Tibial artery (tissue), 4 donors: ENCODE measurements at regions not wholly inside any gene's neighbourhood (a gene's known extent, or its start where the extent isn't known, plus 50 kb on each side); places are given as distances from the start of the nearest gene placed in this dataset.

Experiments
- DNase-seq, 2 donors: peaks; one replicate each; pipeline ENCODE4 v3.0.0-alpha.2; 2019
- H3K27ac ChIP-seq, 2 donors: fragments of 200-600 bp; sonication (generic) in 1 of 2; 1 replicate in 1 of 2; 2 replicates in 1 of 2; pipeline ENCODE4 v1.5.1; 2018 to 2019; ENCODE audit warnings: mild to moderate bottlenecking in 1 of 2
- H3K27me3 ChIP-seq, 2 donors: fragments of 200-600 bp; sonication (generic) in 1 of 2; one replicate each; pipeline versions ENCODE4 v1.5.1 to v1.6.0; 2016 to 2019
- H3K36me3 ChIP-seq, 3 donors: fragments of 200-600 bp; sonication (generic) in 2 of 3; one replicate each; pipeline ENCODE4 v1.5.1; 2016 to 2019; ENCODE audit warnings: mild to moderate bottlenecking in 2 of 3
- H3K4me1 ChIP-seq, 4 donors: fragments of 200-600 bp; sonication (generic) in 2 of 4; 1 replicate in 3 of 4; 2 replicates in 1 of 4; pipeline ENCODE4 v1.5.1; 2016 to 2019
- H3K4me3 ChIP-seq, 2 donors: fragments of 200-600 bp; sonication (generic) in 1 of 2; 1 replicate in 1 of 2; 2 replicates in 1 of 2; pipeline ENCODE4 v1.5.1; 2018 to 2019; ENCODE audit warnings: mild to moderate bottlenecking in 2 of 2
- H3K9me3 ChIP-seq, 3 donors: fragments of 200-600 bp; sonication (generic) in 1 of 3; one replicate each; pipeline ENCODE4 v1.5.1; 2016 to 2019
- intact Hi-C: fragments of 100-400 bp; cut with DNase I; formaldehyde crosslinking; loops from one replicate; pipeline ENCODE4 v1.15.0; 2023; ENCODE audit warnings: low total_unique reads
- TF ChIP-seq, protein P1 (sequence below), 2 experiments: fragments of 200-600 bp in 1 of 2; fragments of 450-650 bp in 1 of 2; IDR thresholded peaks; one replicate each; pipeline ENCODE4 v1.5.1; 2017 to 2019; ENCODE audit warnings: antibody characterized with exemption in 2 of 2, mild to moderate bottlenecking in 1 of 2, moderate library complexity in 1 of 2

GRCh38 chr2:160931531-160931930 lies 228.7 kb upstream of the TANK start:
- H3K27ac ChIP-seq = no peak overlapping the region
- H3K36me3 ChIP-seq = no peaks in the 10 kb centered on the region
- intact Hi-C loops = no loop called here
- no peaks in the 10 kb centered on the region for H3K9me3 ChIP-seq
- H3K4me1 ChIP-seq = peaks cover 0 to 23% (median 5%) of the 10 kb centered on the region in 4 donors
- no peak overlapping the region for H3K4me3 ChIP-seq
- no peaks in the 10 kb centered on the region for H3K27me3 ChIP-seq
- no peak for DNase-seq
- TF ChIP-seq, protein P1, sequence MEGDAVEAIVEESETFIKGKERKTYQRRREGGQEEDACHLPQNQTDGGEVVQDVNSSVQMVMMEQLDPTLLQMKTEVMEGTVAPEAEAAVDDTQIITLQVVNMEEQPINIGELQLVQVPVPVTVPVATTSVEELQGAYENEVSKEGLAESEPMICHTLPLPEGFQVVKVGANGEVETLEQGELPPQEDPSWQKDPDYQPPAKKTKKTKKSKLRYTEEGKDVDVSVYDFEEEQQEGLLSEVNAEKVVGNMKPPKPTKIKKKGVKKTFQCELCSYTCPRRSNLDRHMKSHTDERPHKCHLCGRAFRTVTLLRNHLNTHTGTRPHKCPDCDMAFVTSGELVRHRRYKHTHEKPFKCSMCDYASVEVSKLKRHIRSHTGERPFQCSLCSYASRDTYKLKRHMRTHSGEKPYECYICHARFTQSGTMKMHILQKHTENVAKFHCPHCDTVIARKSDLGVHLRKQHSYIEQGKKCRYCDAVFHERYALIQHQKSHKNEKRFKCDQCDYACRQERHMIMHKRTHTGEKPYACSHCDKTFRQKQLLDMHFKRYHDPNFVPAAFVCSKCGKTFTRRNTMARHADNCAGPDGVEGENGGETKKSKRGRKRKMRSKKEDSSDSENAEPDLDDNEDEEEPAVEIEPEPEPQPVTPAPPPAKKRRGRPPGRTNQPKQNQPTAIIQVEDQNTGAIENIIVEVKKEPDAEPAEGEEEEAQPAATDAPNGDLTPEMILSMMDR (IDR thresholded peaks at IDR 0.05) = no peak

- H3K36me3 ChIP-seq = no peaks in the 10 kb centered on the region
- intact Hi-C loops = no loop called here
- no peak overlapping the region for H3K27ac ChIP-seq
- TF ChIP-seq, protein P1 (IDR thresholded peaks at IDR 0.05) = no peak
- no peak overlapping the region for H3K4me3 ChIP-seq
- H3K4me1 ChIP-seq = peaks cover 0 to 16% (median 5%) of the 10 kb centered on the region in 4 donors
- H3K27me3 ChIP-seq = no peaks in the 10 kb centered on the region
- no peak for DNase-seq
- H3K9me3 ChIP-seq = no peaks in the 10 kb centered on the region
Measured at GRCh38 chr2:160932960-160933359, 227.3 kb upstream of the TANK start.

DNA sequence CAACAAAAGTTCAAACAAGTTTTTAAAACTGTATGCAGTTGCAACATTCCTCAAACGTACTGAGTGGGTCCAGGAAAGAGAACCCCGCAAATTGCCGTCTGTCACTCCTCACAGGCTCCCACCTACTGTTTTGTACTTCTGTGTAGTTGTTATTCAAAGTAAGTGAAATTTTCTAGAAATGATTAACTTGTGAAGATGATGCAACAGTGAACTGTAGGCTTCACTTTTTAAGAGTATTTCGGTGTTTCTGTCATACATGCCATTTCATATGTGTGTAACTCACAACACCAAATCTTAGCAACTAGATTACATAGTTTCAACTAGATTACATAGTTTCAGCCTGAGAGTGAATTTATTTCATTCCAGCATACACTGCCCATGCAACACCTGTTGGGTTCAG lies 226.0 kb upstream of the TANK start:
- Histone ChIP-seq H3K4me3 (no peak overlapping the region), H3K36me3 (no peaks in the 10 kb centered on the region), H3K27ac (no peak overlapping the region), H3K9me3 (no peaks in the 10 kb centered on the region), H3K27me3 (no peaks in the 10 kb centered on the region), H3K4me1 (peaks cover 0 to 3% (median 1%) of the 10 kb centered on the region in 4 donors)
- TF ChIP-seq, protein P1 (IDR thresholded peaks at IDR 0.05) = no peak
- intact Hi-C loops = no loop called here
- DNase-seq = no peak

DNA sequence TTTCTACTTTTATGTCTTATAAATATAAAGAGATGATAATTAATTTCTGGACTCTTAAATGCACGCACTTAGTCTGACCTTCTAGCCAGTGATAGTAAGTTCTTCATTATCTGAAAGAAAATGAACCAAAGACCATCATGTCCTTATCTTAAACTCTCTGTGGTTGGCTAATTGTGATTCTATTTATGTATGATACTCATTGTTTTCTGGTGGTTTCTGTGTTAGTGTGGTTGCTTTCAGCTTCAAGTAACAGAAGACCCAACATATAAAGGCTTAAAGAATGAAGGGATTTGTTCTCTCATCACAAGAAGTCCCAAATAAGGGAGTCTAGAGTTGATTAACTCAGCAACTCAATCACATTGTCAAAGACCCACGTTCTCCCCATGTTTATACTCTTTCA lies 225.2 kb upstream of the TANK start:
- Histone ChIP-seq H3K4me3 (no peak overlapping the region), H3K27ac (no peak overlapping the region), H3K9me3 (no peaks in the 10 kb centered on the region), H3K27me3 (no peaks in the 10 kb centered on the region), H3K36me3 (no peaks in the 10 kb centered on the region), H3K4me1 (no peaks in the 10 kb centered on the region)
- TF ChIP-seq, protein P1 (IDR thresholded peaks at IDR 0.05) = no peak
- intact Hi-C loops = no loop called here
- no peak for DNase-seq

- Histone ChIP-seq H3K4me3 (no peak overlapping the region), H3K4me1 (peaks cover 0 to 7% (median 3%) of the 10 kb centered on the region in 4 donors), H3K36me3 (no peaks in the 10 kb centered on the region), H3K9me3 (no peaks in the 10 kb centered on the region), H3K27me3 (no peaks in the 10 kb centered on the region), H3K27ac (no peak overlapping the region)
- no peak for DNase-seq
- TF ChIP-seq, protein P1 (IDR thresholded peaks at IDR 0.05) = no peak
- intact Hi-C loops = no loop called here
Measured at GRCh38 chr2:160936044-160936806, 224.0 kb upstream of the TANK start.
